ENCODE measurements at regions not wholly inside any gene's neighbourhood (a gene's known extent, or its start where the extent isn't known, plus 50 kb on each side); places are given as distances from the start of the nearest gene placed in this dataset.

DNA sequence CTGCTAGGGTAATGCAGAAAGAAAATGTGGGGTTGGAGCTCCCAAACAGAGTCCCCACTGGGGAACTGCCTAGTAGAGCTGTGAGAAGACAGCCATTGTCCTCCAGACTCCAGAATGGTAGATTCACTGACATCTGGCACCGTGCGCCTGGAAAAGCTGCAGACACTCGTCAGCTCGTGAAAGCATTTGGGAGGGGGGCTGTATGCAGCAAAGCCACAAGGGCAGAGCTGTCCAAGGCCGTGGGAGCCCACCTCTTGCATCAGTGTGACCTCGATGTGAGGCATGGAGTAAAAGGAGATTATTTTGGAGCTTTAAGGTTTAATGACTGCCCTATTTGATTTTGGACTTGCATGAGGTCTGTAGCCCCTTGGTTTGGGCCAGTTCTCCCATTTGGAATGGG lies 242.9 kb downstream of the VGLL3 start:
- no peak for DNase-seq
- WGBS (ENCODE audit: extremely low coverage, insufficient coverage, insufficient read length): no CpG with 5 or more reads among the region's 6 CpGs

DNA sequence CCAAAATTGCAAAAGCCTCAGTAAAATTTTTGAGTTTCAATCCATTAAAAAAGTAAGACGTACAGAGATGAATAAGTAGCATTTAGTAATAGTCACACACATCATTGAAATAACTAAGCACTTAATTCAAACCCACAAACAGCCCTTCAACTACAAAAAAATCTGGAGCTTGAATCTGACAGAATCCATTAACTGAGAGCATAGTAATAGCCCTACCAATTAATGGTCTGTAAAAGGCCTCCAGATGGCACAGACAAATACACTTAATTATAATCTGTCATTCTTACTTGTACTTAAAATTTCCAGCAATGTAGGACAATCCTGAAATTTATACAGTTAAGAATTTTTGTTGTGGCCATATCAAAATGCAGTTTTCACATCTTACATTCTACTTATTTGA lies 246.9 kb downstream of the VGLL3 start:
- Histone ChIP-seq H2BK12ac (ENCODE audit: low read length) (no peak overlapping the region), H3K4me3 (ENCODE audit: low read depth, low read length) (no peak overlapping the region), H4K8ac (ENCODE audit: low read depth, low read length) (no peak overlapping the region), H3K9me3 (ENCODE audit: insufficient read depth, low read depth, low read length) (no peaks in the 10 kb centered on the region), H4K12ac (ENCODE audit: low read depth, low read length) (no peak overlapping the region), H2AFZ (ENCODE audit: insufficient read depth, low read length, poor library complexity) (no peak overlapping the region), H3K23ac (ENCODE audit: low read length) (no peak overlapping the region), H3K79me2 (ENCODE audit: control insufficient read depth, insufficient read depth, low read length, poor library complexity) (no peaks in the 10 kb centered on the region), H3K79me1 (ENCODE audit: low read length) (no peaks in the 10 kb centered on the region), H3K36me3 (ENCODE audit: control insufficient read depth in 1 of 2, insufficient read depth in 2 of 2, low read length in 2 of 2) (no peaks in the 10 kb centered on the region), H2AK5ac (ENCODE audit: low read length) (no peak overlapping the region), H3K9ac (ENCODE audit: low read length) (no peak overlapping the region), H3K4me1 (ENCODE audit: control insufficient read depth in 1 of 2, insufficient read depth in 2 of 2, low read length in 2 of 2) (no peaks in the 10 kb centered on the region), H3K4me2 (ENCODE audit: low read length) (no peak overlapping the region), H3K18ac (ENCODE audit: low read length) (no peak overlapping the region), H2BK5ac (ENCODE audit: low read depth, low read length, poor library complexity) (no peak overlapping the region), H3K14ac (ENCODE audit: low read length) (no peak overlapping the region), H4K91ac (ENCODE audit: low read depth, low read length) (no peak overlapping the region), H2BK120ac (ENCODE audit: insufficient read depth, low read length, poor library complexity) (no peak overlapping the region), H3K27ac (ENCODE audit: low read depth, low read length) (no peak overlapping the region), H3K4ac (ENCODE audit: low read depth, low read length) (no peak overlapping the region), H3K27me3 (ENCODE audit: insufficient read depth, low read length) (no peaks in the 10 kb centered on the region)
- no peak for DNase-seq
- WGBS (ENCODE audit: extremely low coverage, insufficient coverage, insufficient read length): no CpG with 5 or more reads among the region's 1 CpG

More for the DNA sequence above, 242.9 kb downstream of the VGLL3 start:
- no peak overlapping the region for H3K4me2 ChIP-seq (ENCODE audit: low read length)
- H2BK120ac ChIP-seq (ENCODE audit: insufficient read depth, low read length, poor library complexity): no peak overlapping the region
- H3K27me3 ChIP-seq (ENCODE audit: insufficient read depth, low read length): no peaks in the 10 kb centered on the region
- no peaks in the 10 kb centered on the region for H3K79me1 ChIP-seq (ENCODE audit: low read length)
- H3K79me2 ChIP-seq (ENCODE audit: control insufficient read depth, insufficient read depth, low read length, poor library complexity): no peaks in the 10 kb centered on the region
- H4K8ac ChIP-seq (ENCODE audit: low read depth, low read length): no peak overlapping the region
- H3K36me3 ChIP-seq (ENCODE audit: control insufficient read depth in 1 of 2, insufficient read depth in 2 of 2, low read length in 2 of 2): no peaks in the 10 kb centered on the region
- H2AK5ac ChIP-seq (ENCODE audit: low read length): no peak overlapping the region
- no peaks in the 10 kb centered on the region for H3K4me1 ChIP-seq (ENCODE audit: control insufficient read depth in 1 of 2, insufficient read depth in 2 of 2, low read length in 2 of 2)
- H3K14ac ChIP-seq (ENCODE audit: low read length): no peak overlapping the region
- H3K4ac ChIP-seq (ENCODE audit: low read depth, low read length): no peak overlapping the region
- H2BK12ac ChIP-seq (ENCODE audit: low read length): no peak overlapping the region
- no peak overlapping the region for H3K27ac ChIP-seq (ENCODE audit: low read depth, low read length)
- no peak overlapping the region for H2AFZ ChIP-seq (ENCODE audit: insufficient read depth, low read length, poor library complexity)
- H3K9ac ChIP-seq (ENCODE audit: low read length): no peak overlapping the region
- no peak overlapping the region for H4K91ac ChIP-seq (ENCODE audit: low read depth, low read length)
- H3K9me3 ChIP-seq (ENCODE audit: insufficient read depth, low read depth, low read length): no peaks in the 10 kb centered on the region
- no peak overlapping the region for H3K23ac ChIP-seq (ENCODE audit: low read length)
- no peak overlapping the region for H2BK5ac ChIP-seq (ENCODE audit: low read depth, low read length, poor library complexity)
- H3K4me3 ChIP-seq (ENCODE audit: low read depth, low read length): no peak overlapping the region
- H3K18ac ChIP-seq (ENCODE audit: low read length): no peak overlapping the region
- H4K12ac ChIP-seq (ENCODE audit: low read depth, low read length): peak overlapping the region; percentile 30

DNA sequence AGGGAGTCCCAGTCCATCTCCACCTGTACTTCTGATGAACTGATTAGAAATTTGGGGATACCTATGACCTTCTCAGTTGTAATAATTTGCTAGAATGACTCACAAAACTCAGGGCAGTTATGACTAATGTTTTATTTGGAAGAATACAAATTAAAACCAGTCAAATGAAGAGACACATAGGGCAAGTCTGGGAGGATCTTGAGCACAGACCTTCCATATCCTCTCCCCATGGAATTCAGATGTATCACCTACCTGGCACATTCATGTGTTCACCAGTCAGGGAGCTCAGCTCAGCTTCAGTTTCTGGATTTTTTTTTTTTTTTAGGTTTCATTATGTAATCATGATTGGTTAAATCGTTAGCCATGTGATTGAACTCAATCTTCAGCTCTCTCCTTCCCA lies 247.7 kb downstream of the VGLL3 start:
- no peaks in the 10 kb centered on the region for H3K36me3 ChIP-seq (ENCODE audit: control insufficient read depth in 1 of 2, insufficient read depth in 2 of 2, low read length in 2 of 2)

DNA sequence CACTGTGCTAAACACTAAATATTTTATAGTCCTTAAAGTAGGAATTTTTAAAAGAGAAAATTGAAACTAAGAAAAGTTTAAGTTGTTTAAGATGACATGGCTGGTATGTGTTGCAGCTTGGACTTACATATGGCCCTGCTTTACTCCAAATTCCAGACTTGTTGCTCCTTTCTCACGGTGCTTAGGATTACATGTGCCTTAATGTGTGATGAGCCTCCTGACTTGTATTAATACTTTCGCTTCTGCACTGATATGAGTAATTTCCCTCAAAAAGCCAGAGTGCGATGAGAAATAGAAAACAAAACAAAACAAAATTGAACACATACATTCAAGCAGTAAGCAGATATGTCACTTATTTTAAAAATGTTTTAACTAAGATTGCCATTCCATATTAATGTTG lies 250.2 kb downstream of the VGLL3 start:
- Histone ChIP-seq H3K23ac (ENCODE audit: low read length) (no peak overlapping the region), H3K4me3 (ENCODE audit: low read depth, low read length) (no peak overlapping the region), H3K4ac (ENCODE audit: low read depth, low read length) (no peak overlapping the region), H3K27me3 (ENCODE audit: insufficient read depth, low read length) (no peaks in the 10 kb centered on the region), H2BK12ac (ENCODE audit: low read length) (no peak overlapping the region), H3K18ac (ENCODE audit: low read length) (no peak overlapping the region), H2BK5ac (ENCODE audit: low read depth, low read length, poor library complexity) (no peak overlapping the region), H3K79me1 (ENCODE audit: low read length) (no peaks in the 10 kb centered on the region), H3K36me3 (ENCODE audit: control insufficient read depth in 1 of 2, insufficient read depth in 2 of 2, low read length in 2 of 2) (no peaks in the 10 kb centered on the region), H4K91ac (ENCODE audit: low read depth, low read length) (no peak overlapping the region), H3K9ac (ENCODE audit: low read length) (no peak overlapping the region), H3K9me3 (ENCODE audit: insufficient read depth, low read depth, low read length) (no peaks in the 10 kb centered on the region), H2BK120ac (ENCODE audit: insufficient read depth, low read length, poor library complexity) (no peak overlapping the region), H3K4me1 (ENCODE audit: control insufficient read depth in 1 of 2, insufficient read depth in 2 of 2, low read length in 2 of 2) (no peaks in the 10 kb centered on the region), H4K8ac (ENCODE audit: low read depth, low read length) (no peak overlapping the region), H2AFZ (ENCODE audit: insufficient read depth, low read length, poor library complexity) (no peak overlapping the region), H2AK5ac (ENCODE audit: low read length) (no peak overlapping the region), H3K14ac (ENCODE audit: low read length) (no peak overlapping the region), H3K27ac (ENCODE audit: low read depth, low read length) (no peak overlapping the region), H3K79me2 (ENCODE audit: control insufficient read depth, insufficient read depth, low read length, poor library complexity) (no peaks in the 10 kb centered on the region), H3K4me2 (ENCODE audit: low read length) (no peak overlapping the region), H4K12ac (ENCODE audit: low read depth, low read length) (no peak overlapping the region)
- DNase-seq: no peak
- no CpG with 5 or more reads among the region's 3 CpGs for WGBS (ENCODE audit: extremely low coverage, insufficient coverage, insufficient read length)

More for the DNA sequence above, 247.7 kb downstream of the VGLL3 start:
- Histone ChIP-seq H2BK5ac (ENCODE audit: low read depth, low read length, poor library complexity) (no peak overlapping the region), H3K79me2 (ENCODE audit: control insufficient read depth, insufficient read depth, low read length, poor library complexity) (no peaks in the 10 kb centered on the region), H3K9me3 (ENCODE audit: insufficient read depth, low read depth, low read length) (no peaks in the 10 kb centered on the region), H2AFZ (ENCODE audit: insufficient read depth, low read length, poor library complexity) (no peak overlapping the region), H3K27me3 (ENCODE audit: insufficient read depth, low read length) (no peaks in the 10 kb centered on the region), H3K4ac (ENCODE audit: low read depth, low read length) (no peak overlapping the region), H3K23ac (ENCODE audit: low read length) (no peak overlapping the region), H3K18ac (ENCODE audit: low read length) (no peak overlapping the region), H3K4me2 (ENCODE audit: low read length) (no peak overlapping the region), H3K9ac (ENCODE audit: low read length) (no peak overlapping the region), H2BK12ac (ENCODE audit: low read length) (no peak overlapping the region), H3K4me1 (ENCODE audit: control insufficient read depth in 1 of 2, insufficient read depth in 2 of 2, low read length in 2 of 2) (no peaks in the 10 kb centered on the region), H4K12ac (ENCODE audit: low read depth, low read length) (no peak overlapping the region), H2BK120ac (ENCODE audit: insufficient read depth, low read length, poor library complexity) (no peak overlapping the region), H3K79me1 (ENCODE audit: low read length) (no peaks in the 10 kb centered on the region), H4K8ac (ENCODE audit: low read depth, low read length) (no peak overlapping the region), H3K4me3 (ENCODE audit: low read depth, low read length) (no peak overlapping the region), H2AK5ac (ENCODE audit: low read length) (no peak overlapping the region), H3K27ac (ENCODE audit: low read depth, low read length) (no peak overlapping the region), H4K91ac (ENCODE audit: low read depth, low read length) (no peak overlapping the region), H3K14ac (ENCODE audit: low read length) (no peak overlapping the region)
- DNase-seq: no peak
- no CpG with 5 or more reads among the region's 1 CpG for WGBS (ENCODE audit: extremely low coverage, insufficient coverage, insufficient read length)
